Upper lobe of left lung (tissue), 4 donors: ENCODE measurements at regions not wholly inside any gene's neighbourhood (a gene's known extent, or its start where the extent isn't known, plus 50 kb on each side); places are given as distances from the start of the nearest gene placed in this dataset.
"Not testable (repeated sequence)": the region's sequence is repeated elsewhere in the genome, so short reads cannot be mapped to it uniquely, and the experiment has no call there.

ENCODE experiments used
- CTCF ChIP-seq, 6 experiments: fragments of 450-650 bp in 4 of 6; fragments of 200-600 bp in 2 of 6; sonication (generic) in 2 of 6; IDR thresholded peaks; one replicate each; pipeline ENCODE4 v1.5.1; 2016 to 2019; ENCODE audit warnings: antibody characterized with exemption in 6 of 6
- EP300 ChIP-seq, 4 donors: sonication (generic); formaldehyde crosslinking; IDR thresholded peaks; one replicate each; pipeline ENCODE4 v1.5.1; 2017; ENCODE audit warnings: antibody characterized with exemption in 4 of 4, control low read depth in 2 of 4
- POLR2A ChIP-seq, 4 donors: fragments of 450-650 bp; IDR thresholded peaks; one replicate each; pipeline ENCODE4 v1.5.1; 2016 to 2017; ENCODE audit warnings: antibody characterized with exemption in 4 of 4, mild to moderate bottlenecking in 2 of 4
- POLR2AphosphoS5 ChIP-seq, 2 donors: sonication (generic); formaldehyde crosslinking; IDR thresholded peaks; one replicate each; pipeline ENCODE4 v1.5.1; 2017; ENCODE audit warnings: antibody characterized with exemption in 2 of 2

- TF ChIP-seq POLR2A, CTCF, POLR2AphosphoS5, EP300 (IDR thresholded peaks at IDR 0.05): not testable (repeated sequence)
Observed at GRCh38 chr21:9015483-9016197, 1505.7 kb upstream of the TPTE start.
